T-helper 17 cell (primary cell): ENCODE measurements at regions not wholly inside any gene's neighbourhood (a gene's known extent, or its start where the extent isn't known, plus 50 kb on each side); places are given as distances from the start of the nearest gene placed in this dataset.
A peak's percentile ranks its signal among the peaks of the same experiment; 100 is the strongest.

Source experiments
- ATAC-seq: fragments of 150-1000 bp; cut with Tn5 transposase; 2 replicates; pipeline ENCODE4 v1.10.0; 2021; ENCODE audit warnings: mild to moderate bottlenecking, moderate library complexity
- DNase-seq, 3 donors: peaks; one replicate each; pipeline versions ENCODE4 v3.0.0 to v3.0.0-alpha.2; 2020 to 2021
- H3K9me3 ChIP-seq: one replicate; pipeline ENCODE4 v1.7.0; 2013; ENCODE audit warnings: low read length, mild to moderate bottlenecking; ENCODE audit not compliant: control insufficient read depth, poor library complexity, severe bottlenecking
- H3K27ac Mint-ChIP-seq: one replicate; pipeline ENCODE4 v1.8.0; 2022; ENCODE audit warnings: mild to moderate bottlenecking, moderate library complexity, mixed read lengths
- H3K27me3 Mint-ChIP-seq: one replicate; pipeline ENCODE4 v1.8.0; 2022; ENCODE audit warnings: mixed read lengths
- H3K36me3 Mint-ChIP-seq: one replicate; pipeline ENCODE4 v1.8.0; 2022; ENCODE audit warnings: low read depth, mixed read lengths
- H3K4me1 Mint-ChIP-seq: one replicate; pipeline ENCODE4 v1.8.0; 2022; ENCODE audit warnings: mild to moderate bottlenecking, mixed read lengths
- H3K4me3 Mint-ChIP-seq: one replicate; pipeline ENCODE4 v1.8.0; 2022; ENCODE audit warnings: mild to moderate bottlenecking, moderate library complexity, mixed read lengths

- ATAC-seq (no peak), DNase-seq (no peak)
- no peak overlapping the region for H3K27ac Mint-ChIP-seq
- no peaks in the 10 kb centered on the region for H3K36me3 Mint-ChIP-seq
- H3K4me3 Mint-ChIP-seq, result no peak overlapping the region
- no peaks in the 10 kb centered on the region for H3K4me1 Mint-ChIP-seq
- no peaks in the 10 kb centered on the region for H3K9me3 ChIP-seq
- peaks cover 65% of the 10 kb centered on the region for H3K27me3 Mint-ChIP-seq
Observed at GRCh38 chr2:38438133-38438882, 61.2 kb upstream of the ATL2 start.

GRCh38 chr2:38436227-38436664 lies 59.2 kb upstream of the ATL2 start:
- Mint-ChIP-seq H3K4me3 (no peak overlapping the region), H3K27me3 (peaks cover 48% of the 10 kb centered on the region), H3K4me1 (no peaks in the 10 kb centered on the region), H3K36me3 (no peaks in the 10 kb centered on the region), H3K27ac (no peak overlapping the region)
- no peaks in the 10 kb centered on the region for H3K9me3 ChIP-seq
- ATAC-seq (no peak), DNase-seq (no peak)

GRCh38 chr2:38435775-38436174 lies 58.7 kb upstream of the ATL2 start:
- H3K36me3 Mint-ChIP-seq, result no peaks in the 10 kb centered on the region
- H3K4me3 Mint-ChIP-seq, result no peak overlapping the region
- no peaks in the 10 kb centered on the region for H3K4me1 Mint-ChIP-seq
- no peak for ATAC-seq
- H3K27me3 Mint-ChIP-seq, result peaks cover 43% of the 10 kb centered on the region
- no peak overlapping the region for H3K27ac Mint-ChIP-seq
- no peak for DNase-seq
- H3K9me3 ChIP-seq, result no peaks in the 10 kb centered on the region

- H3K9me3 ChIP-seq, result no peaks in the 10 kb centered on the region
- Mint-ChIP-seq H3K4me3 (no peak overlapping the region), H3K27ac (no peak overlapping the region), H3K36me3 (no peaks in the 10 kb centered on the region), H3K27me3 (peaks cover 36% of the 10 kb centered on the region), H3K4me1 (no peaks in the 10 kb centered on the region)
- no peak for ATAC-seq
- DNase-seq, result no peak
Observed at GRCh38 chr2:38434595-38434994, 57.5 kb upstream of the ATL2 start.

- Mint-ChIP-seq H3K4me1 (no peaks in the 10 kb centered on the region), H3K27ac (no peak overlapping the region), H3K27me3 (peaks cover 34% of the 10 kb centered on the region), H3K4me3 (no peak overlapping the region), H3K36me3 (peaks cover 2% of the 10 kb centered on the region)
- no peaks in the 10 kb centered on the region for H3K9me3 ChIP-seq
- ATAC-seq (no peak), DNase-seq (no peak)
Observed at GRCh38 chr2:38433607-38433975, 56.5 kb upstream of the ATL2 start.

GRCh38 chr2:38432820-38433606 lies 55.9 kb upstream of the ATL2 start:
- no peak for DNase-seq
- H3K27ac Mint-ChIP-seq, result no peak overlapping the region
- no peak for ATAC-seq
- H3K27me3 Mint-ChIP-seq, result peaks cover 36% of the 10 kb centered on the region
- no peaks in the 10 kb centered on the region for H3K4me1 Mint-ChIP-seq
- no peak overlapping the region for H3K4me3 Mint-ChIP-seq
- H3K9me3 ChIP-seq, result no peaks in the 10 kb centered on the region
- H3K36me3 Mint-ChIP-seq, result peaks cover 2% of the 10 kb centered on the region

GRCh38 chr2:38430597-38431207 lies 53.6 kb upstream of the ATL2 start:
- no peak for ATAC-seq
- no peak for DNase-seq
- H3K36me3 Mint-ChIP-seq, result peaks cover 2% of the 10 kb centered on the region
- no peaks in the 10 kb centered on the region for H3K4me1 Mint-ChIP-seq
- H3K27me3 Mint-ChIP-seq, result peaks cover 30% of the 10 kb centered on the region
- no peak overlapping the region for H3K27ac Mint-ChIP-seq
- H3K9me3 ChIP-seq, result no peaks in the 10 kb centered on the region
- H3K4me3 Mint-ChIP-seq, result no peak overlapping the region

- Mint-ChIP-seq H3K27me3 (peaks cover 30% of the 10 kb centered on the region), H3K4me3 (no peak overlapping the region), H3K27ac (no peak overlapping the region), H3K4me1 (no peaks in the 10 kb centered on the region), H3K36me3 (peaks cover 2% of the 10 kb centered on the region)
- no peaks in the 10 kb centered on the region for H3K9me3 ChIP-seq
- DNase-seq (no peak), ATAC-seq (no peak)
Observed at GRCh38 chr2:38430196-38430595, 53.1 kb upstream of the ATL2 start.

GRCh38 chr2:38427936-38428335 lies 50.9 kb upstream of the ATL2 start:
- peaks cover 14% of the 10 kb centered on the region for H3K27me3 Mint-ChIP-seq
- H3K27ac Mint-ChIP-seq, result peak overlapping the region; percentile 30
- no peaks in the 10 kb centered on the region for H3K9me3 ChIP-seq
- DNase-seq, result no peak
- peaks cover 2% of the 10 kb centered on the region for H3K36me3 Mint-ChIP-seq
- no peak overlapping the region for H3K4me3 Mint-ChIP-seq
- no peak for ATAC-seq
- no peaks in the 10 kb centered on the region for H3K4me1 Mint-ChIP-seq

GRCh38 chr2:38427054-38427453 lies 50.0 kb upstream of the ATL2 start:
- ATAC-seq (no peak), DNase-seq (no peak)
- Mint-ChIP-seq H3K4me1 (no peaks in the 10 kb centered on the region), H3K27ac (no peak overlapping the region), H3K4me3 (no peak overlapping the region), H3K27me3 (peaks cover 15% of the 10 kb centered on the region), H3K36me3 (peaks cover 2% of the 10 kb centered on the region)
- no peaks in the 10 kb centered on the region for H3K9me3 ChIP-seq
